Tibial nerve (tissue), 4 donors: ENCODE measurements at regions not wholly inside any gene's neighbourhood (a gene's known extent, or its start where the extent isn't known, plus 50 kb on each side); places are given as distances from the start of the nearest gene placed in this dataset.

ENCODE experiments used
- CTCF ChIP-seq, 5 experiments: fragments of 200-600 bp in 3 of 5; fragments of 450-650 bp in 2 of 5; sonication (generic) in 3 of 5; IDR thresholded peaks; one replicate each; pipeline ENCODE4 v1.5.1; 2016 to 2019; ENCODE audit warnings: antibody characterized with exemption in 5 of 5, mild to moderate bottlenecking in 3 of 5, moderate library complexity in 2 of 5
- EP300 ChIP-seq, 2 donors: sonication (generic); formaldehyde crosslinking; IDR thresholded peaks; one replicate each; pipeline ENCODE4 v1.6.1; 2017; ENCODE audit warnings: antibody characterized with exemption in 2 of 2, mild to moderate bottlenecking in 1 of 2

- TF ChIP-seq CTCF (IDR thresholded peaks at IDR 0.05) = no peak
- TF ChIP-seq EP300 (IDR thresholded peaks at IDR 0.05) = no peak
Observed at GRCh38 chr7:115574681-115575291, 455.8 kb downstream of the TFEC start.
